OCI-LY7 (cell line): ENCODE measurements at regions not wholly inside any gene's neighbourhood (a gene's known extent, or its start where the extent isn't known, plus 50 kb on each side); places are given as distances from the start of the nearest gene placed in this dataset.

Experiments used
- CTCF ChIP-seq: fragments of 200-600 bp; sonication (generic); conservative IDR thresholded peaks from 2 replicates; pipeline ENCODE4 v1.5.1; 2014; ENCODE audit warnings: mild to moderate bottlenecking, antibody characterized with exemption, low read length, moderate library complexity, mixed read lengths
- EZH2phosphoT487 ChIP-seq: fragments of 200-600 bp; sonication (generic); IDR thresholded peaks from 2 replicates; pipeline ENCODE4 v1.6.1; 2018; ENCODE audit warnings: low read depth, borderline replicate concordance, mild to moderate bottlenecking, mixed run types, antibody characterized with exemption, low read length, moderate library complexity, mixed read lengths

- TF ChIP-seq CTCF (no peak), EZH2phosphoT487 (no peak)
Observed at GRCh38 chr2:226558418-226558817, 241.2 kb downstream of the IRS1 start.
